ENCODE measurements at regions not wholly inside any gene's neighbourhood (a gene's known extent, or its start where the extent isn't known, plus 50 kb on each side); places are given as distances from the start of the nearest gene placed in this dataset.
"Not testable (repeated sequence)": the region's sequence is repeated elsewhere in the genome, so short reads cannot be mapped to it uniquely, and the experiment has no call there.

DNA sequence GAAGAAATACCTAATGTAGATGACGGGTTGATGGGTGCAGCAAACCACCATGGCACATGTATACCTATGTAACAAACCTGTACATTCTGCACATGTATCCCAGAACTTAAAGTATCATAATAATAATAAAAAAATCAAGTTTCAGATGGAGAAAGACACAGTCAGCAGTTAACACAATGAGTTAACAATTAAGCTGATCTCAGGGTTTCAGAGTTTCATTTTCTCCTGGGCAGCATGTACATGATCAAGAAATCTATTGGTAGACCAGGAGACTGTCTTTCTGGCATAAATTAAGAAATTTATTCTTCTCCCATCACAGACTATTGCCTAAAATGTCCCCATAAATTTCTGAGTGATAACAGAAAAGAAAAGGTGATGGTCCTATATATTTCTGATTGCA is 155.3 kb downstream of the RAD51AP2 start:
- Histone ChIP-seq H3K9me3 (ENCODE audit: severe bottlenecking) (peaks cover 2% of the 10 kb centered on the region), H3K4me3 (ENCODE audit: low read depth, low read length) (no peak overlapping the region), H3K27ac (no peak overlapping the region), H3K27me3 (ENCODE audit: insufficient read depth, low read depth, severe bottlenecking) (no peaks in the 10 kb centered on the region), H3K36me3 (no peaks in the 10 kb centered on the region)
- DNase-seq: no peak
- TF ChIP-seq, protein P1, sequence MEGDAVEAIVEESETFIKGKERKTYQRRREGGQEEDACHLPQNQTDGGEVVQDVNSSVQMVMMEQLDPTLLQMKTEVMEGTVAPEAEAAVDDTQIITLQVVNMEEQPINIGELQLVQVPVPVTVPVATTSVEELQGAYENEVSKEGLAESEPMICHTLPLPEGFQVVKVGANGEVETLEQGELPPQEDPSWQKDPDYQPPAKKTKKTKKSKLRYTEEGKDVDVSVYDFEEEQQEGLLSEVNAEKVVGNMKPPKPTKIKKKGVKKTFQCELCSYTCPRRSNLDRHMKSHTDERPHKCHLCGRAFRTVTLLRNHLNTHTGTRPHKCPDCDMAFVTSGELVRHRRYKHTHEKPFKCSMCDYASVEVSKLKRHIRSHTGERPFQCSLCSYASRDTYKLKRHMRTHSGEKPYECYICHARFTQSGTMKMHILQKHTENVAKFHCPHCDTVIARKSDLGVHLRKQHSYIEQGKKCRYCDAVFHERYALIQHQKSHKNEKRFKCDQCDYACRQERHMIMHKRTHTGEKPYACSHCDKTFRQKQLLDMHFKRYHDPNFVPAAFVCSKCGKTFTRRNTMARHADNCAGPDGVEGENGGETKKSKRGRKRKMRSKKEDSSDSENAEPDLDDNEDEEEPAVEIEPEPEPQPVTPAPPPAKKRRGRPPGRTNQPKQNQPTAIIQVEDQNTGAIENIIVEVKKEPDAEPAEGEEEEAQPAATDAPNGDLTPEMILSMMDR (IDR thresholded peaks at IDR 0.05; ENCODE audit: low read depth, low read length): no peak

DNA sequence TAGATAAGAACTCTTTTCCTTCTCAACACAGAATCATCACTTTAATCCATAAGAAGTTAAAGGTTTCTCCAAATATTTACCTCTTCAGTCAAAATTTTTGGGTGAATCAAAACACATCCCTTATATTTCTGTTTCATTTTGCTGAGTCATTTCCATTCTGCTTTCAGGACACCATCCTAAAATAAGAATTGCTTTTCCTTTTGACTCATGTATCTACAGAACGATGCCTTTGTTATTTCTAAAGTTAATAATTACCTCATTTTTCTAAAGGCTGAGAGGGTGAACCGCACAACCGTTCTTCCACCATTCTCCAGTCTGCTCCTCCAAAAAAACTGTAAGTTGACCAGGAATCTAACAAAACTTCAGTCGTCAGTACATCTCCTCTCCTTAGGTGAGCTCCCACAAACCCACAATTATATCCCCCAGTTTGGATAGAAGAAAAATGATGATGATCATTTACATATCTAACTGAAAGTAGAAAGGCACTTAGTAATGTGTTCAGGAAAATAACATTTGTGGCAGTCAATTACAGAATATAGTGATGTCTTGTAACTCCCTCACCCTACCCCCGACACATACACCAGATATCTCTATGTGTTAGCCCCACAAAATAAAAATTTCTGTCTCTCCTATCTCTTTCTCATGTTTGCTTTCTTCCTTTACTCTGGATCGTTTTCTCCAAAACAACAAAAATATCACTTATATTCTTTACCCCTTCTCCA is 162.5 kb downstream of the RAD51AP2 start:
- DNase-seq: no peak
- Histone ChIP-seq H3K4me3 (ENCODE audit: low read depth, low read length) (no peak overlapping the region), H3K27me3 (ENCODE audit: insufficient read depth, low read depth, severe bottlenecking) (no peaks in the 10 kb centered on the region), H3K9me3 (ENCODE audit: severe bottlenecking) (peaks cover 2% of the 10 kb centered on the region), H3K27ac (no peak overlapping the region), H3K36me3 (no peaks in the 10 kb centered on the region)
- TF ChIP-seq, protein P1 (IDR thresholded peaks at IDR 0.05; ENCODE audit: low read depth, low read length): no peak

DNA sequence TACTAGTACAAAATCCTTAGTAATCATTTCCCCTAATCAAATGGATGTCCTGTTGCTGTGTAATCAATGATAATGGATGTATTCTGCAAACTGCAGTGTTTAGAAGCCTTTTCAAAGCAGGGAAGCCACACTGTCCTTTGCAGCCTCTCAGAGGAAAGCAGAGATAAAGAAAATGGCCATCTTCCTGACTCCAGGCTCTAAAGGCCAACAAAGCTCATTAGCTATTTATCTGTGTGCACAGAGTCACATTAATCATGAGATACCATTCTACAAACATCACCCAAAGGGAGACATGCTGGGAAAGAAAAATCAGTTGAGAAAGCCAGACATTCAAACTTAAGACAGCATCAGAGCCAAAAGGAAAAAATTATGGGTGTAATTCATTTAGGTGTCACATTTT is 165.0 kb downstream of the RAD51AP2 start:
- Histone ChIP-seq H3K36me3 (no peaks in the 10 kb centered on the region), H3K27me3 (ENCODE audit: insufficient read depth, low read depth, severe bottlenecking) (no peaks in the 10 kb centered on the region), H3K27ac (no peak overlapping the region), H3K4me3 (ENCODE audit: low read depth, low read length) (no peak overlapping the region), H3K9me3 (ENCODE audit: severe bottlenecking) (peaks cover 5% of the 10 kb centered on the region)
- no peak for DNase-seq
- TF ChIP-seq, protein P1 (IDR thresholded peaks at IDR 0.05; ENCODE audit: low read depth, low read length): no peak

DNA sequence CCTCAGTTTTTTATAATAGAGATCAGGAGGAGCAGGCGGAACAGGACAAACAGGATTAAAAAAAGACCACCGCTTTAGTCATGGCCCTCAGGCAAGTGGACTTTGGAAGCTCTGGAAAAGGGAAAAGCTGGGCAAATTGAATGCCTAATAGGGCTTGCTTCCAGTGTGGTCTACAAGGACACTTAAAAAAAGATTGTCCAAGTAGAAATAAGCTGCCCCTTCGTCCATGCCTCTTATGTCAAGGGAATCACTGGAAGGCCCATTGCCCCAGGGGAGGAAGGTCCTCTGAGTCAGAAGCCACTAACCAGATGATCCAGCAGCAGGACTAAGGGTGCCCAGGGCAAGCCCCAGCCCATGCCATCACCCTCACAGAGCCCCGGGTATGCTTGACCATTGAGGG is 175.5 kb downstream of the RAD51AP2 start:
- H3K9me3 ChIP-seq (ENCODE audit: severe bottlenecking); H3K4me3 ChIP-seq (ENCODE audit: low read depth, low read length); H3K27ac ChIP-seq; H3K36me3 ChIP-seq; H3K27me3 ChIP-seq (ENCODE audit: insufficient read depth, low read depth, severe bottlenecking); DNase-seq: not testable (repeated sequence)

DNA sequence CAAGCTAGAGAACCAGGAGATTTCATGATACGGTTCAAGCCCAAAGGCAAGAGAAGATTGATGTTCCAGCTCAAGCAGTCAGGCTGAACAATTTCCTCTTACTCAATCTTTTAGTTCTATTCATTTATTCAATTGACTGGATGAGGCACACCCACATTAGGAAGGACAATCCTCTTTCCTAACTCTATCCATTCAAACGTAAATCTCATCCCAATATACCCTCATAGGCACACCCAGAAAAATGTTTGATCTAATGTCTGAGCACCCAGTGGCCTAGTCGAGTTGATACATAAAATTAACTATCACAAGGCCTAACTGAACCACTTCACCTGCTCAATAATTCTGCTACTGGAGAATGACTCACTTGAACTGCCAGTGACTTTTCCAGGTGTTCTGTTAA is 180.7 kb downstream of the RAD51AP2 start:
- no peak for DNase-seq

DNA sequence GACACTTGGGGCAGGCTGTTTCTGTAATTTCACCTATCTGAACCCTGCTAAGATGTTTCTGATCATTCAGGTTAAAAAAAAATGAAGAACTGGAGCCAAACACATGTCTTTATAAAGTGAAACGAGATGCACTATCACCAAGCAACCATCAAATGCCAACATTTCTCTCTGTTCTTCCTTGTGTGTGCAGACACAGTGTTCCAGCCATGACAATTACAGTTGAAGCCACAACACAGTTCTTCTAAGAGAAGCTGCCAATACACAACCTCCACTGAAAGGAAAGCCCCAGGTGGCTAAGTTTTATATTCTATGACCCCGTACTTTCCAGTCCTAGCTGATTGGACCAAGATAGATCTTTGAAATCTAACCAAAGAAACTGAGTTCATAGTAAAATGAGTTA is 181.8 kb downstream of the RAD51AP2 start:
- H3K4me3 ChIP-seq (ENCODE audit: low read depth, low read length): no peak overlapping the region
- no peak overlapping the region for H3K27ac ChIP-seq
- TF ChIP-seq, protein P1 (IDR thresholded peaks at IDR 0.05; ENCODE audit: low read depth, low read length): no peak
- H3K27me3 ChIP-seq (ENCODE audit: insufficient read depth, low read depth, severe bottlenecking): no peaks in the 10 kb centered on the region
- H3K36me3 ChIP-seq: no peaks in the 10 kb centered on the region
- H3K9me3 ChIP-seq (ENCODE audit: severe bottlenecking): no peaks in the 10 kb centered on the region
- no peak for DNase-seq

More for the DNA sequence above, 180.7 kb downstream of the RAD51AP2 start:
- no peaks in the 10 kb centered on the region for H3K9me3 ChIP-seq (ENCODE audit: severe bottlenecking)
- no peak overlapping the region for H3K4me3 ChIP-seq (ENCODE audit: low read depth, low read length)
- no peaks in the 10 kb centered on the region for H3K36me3 ChIP-seq
- H3K27ac ChIP-seq: no peak overlapping the region
- no peaks in the 10 kb centered on the region for H3K27me3 ChIP-seq (ENCODE audit: insufficient read depth, low read depth, severe bottlenecking)
- TF ChIP-seq, protein P1 (IDR thresholded peaks at IDR 0.05; ENCODE audit: low read depth, low read length): no peak

Data from WERI-Rb-1 (cell line).